ENCODE measurements at regions not wholly inside any gene's neighbourhood (a gene's known extent, or its start where the extent isn't known, plus 50 kb on each side); places are given as distances from the start of the nearest gene placed in this dataset.
A peak's percentile ranks its signal among the peaks of the same experiment; 100 is the strongest.
"Not testable (repeated sequence)": the region's sequence is repeated elsewhere in the genome, so short reads cannot be mapped to it uniquely, and the experiment has no call there.

DNA sequence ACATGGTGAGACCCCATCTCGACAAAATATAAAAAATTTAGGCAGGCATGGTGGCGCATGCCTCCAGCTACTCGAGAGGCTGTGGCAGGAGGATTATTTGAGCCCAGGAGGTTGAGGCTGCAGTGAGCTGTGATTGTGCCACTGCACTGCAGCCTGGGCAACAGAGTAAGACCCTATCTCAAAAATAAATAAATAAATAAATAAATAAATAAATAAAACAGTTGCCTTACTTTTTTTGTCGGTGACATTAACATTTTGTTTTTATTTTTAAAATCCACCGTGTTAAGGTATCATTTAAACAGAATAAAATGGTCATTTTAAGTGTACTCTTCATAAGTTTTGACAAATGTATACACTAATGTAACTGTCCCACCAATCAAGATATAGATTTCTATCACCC lies 57.0 kb downstream of the RASL11A start:
- no peak for DNase-seq (ENCODE audit: low spot score)

DNA sequence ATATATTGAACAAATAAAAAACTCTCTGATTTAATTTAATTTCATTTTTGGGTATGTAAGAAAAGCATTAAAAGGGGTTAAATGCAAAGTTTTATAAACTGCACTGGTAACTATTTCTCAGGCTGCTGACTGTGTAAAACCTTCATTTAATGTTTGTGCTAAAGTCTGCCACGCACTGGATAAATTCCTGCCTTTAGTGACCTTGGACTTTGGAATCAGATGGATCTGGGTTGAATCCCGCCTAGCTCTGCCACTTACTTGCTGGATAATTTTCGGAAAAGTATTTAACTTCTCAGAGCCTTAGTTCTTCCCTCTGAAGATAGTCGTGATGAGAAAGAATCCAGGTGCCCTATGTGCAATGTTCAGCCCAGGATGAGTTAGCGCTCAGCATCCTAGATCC lies 58.6 kb downstream of the RASL11A start:
- no peak for DNase-seq (ENCODE audit: low spot score)

DNA sequence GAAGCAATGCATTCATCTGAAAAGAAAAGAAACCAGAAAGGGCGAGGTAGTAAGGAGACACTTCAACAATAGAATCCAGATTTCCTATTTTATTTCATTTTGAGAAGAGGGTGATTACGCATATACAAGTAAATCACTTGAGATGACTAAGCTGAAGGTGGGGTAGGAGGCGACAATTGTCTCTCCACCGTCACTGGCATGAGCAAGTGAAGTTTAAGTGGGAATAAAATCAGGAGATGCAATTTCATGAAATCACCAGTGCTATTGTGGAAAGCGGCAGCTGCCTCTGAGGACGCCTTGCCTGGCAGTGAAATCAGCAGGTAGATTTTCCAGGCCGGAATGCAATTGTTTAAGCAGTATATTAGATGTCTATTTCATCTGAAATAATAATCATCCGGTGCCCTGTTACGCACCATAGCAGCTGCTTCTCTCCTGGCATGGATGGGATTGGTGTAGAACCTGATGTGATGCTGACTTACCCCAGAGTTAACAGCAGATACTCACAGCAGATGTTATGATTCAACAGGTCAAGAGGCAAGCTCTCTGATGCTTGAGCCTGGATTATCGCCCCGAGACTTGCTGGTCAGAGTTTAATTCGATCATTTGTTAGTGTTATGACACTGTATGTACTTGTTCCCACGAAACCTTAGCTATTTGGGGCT lies 64.3 kb downstream of the RASL11A start:
- DNase-seq (ENCODE audit: low spot score) = no peak

DNA sequence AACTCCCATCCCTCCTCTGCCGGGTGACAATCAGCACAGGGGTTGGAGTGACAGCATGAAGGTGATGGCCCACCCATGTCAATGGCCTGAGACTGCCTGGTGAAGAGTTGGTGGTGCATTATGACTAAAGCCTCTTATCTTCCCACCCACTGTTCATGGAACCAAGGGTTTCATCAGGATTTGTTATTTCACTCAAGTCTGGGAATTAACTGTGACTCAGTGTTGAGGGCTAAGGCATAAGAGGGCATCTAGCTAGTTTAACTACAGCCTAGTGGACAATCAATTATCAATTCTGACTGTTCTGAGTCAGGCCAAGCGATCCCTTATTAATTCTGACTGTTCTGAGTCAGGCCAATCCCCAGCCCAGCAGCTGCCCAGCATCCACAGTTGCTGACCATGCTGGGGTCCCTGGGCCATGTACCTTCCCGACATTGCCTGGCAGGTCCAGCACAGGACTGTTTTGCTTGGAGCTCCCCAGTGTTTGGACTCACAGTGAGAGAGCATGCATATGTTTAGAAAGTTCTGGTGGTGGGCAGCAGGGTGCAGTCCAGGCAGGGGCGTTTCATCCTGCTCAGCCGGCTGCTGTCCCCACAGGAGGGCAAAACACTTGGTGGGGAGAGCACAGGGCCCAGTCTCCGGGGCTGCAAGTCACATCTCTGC lies 65.5 kb downstream of the RASL11A start:
- no peak for DNase-seq (ENCODE audit: low spot score)

DNA sequence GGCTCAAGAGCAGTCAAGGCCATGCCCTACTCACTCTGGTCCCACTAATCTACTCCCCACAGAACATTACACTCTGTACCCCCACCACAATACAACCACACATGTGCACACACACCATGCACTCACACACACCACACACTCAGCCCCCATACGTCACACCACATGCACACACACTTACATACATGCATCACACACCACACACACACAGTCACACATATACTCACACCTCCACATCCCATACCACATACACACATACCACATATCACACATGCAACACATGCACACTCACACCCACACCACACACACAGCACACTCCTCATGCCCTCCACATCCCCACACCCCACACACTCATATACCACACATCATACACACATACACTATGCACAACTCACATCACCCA lies 67.6 kb downstream of the RASL11A start:
- DNase-seq (ENCODE audit: low spot score) = no peak

DNA sequence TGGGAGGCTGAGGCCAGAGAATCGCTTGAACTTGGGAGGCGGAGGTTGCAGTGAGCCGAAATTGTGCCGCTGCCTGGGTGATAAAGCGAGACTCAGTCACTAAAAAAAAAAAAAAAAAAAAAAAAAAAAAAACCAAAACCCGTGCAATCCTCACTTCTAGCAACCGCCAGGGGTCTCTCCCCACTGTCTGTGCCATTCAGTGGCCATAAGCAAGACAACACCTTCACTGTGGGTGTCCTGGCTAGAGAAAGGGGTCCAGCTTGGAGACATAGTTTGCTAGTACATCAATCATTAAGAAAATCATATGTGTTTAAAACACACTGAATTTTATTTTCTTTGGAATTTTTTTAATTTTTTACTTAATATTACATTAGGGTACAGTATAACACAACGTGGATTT lies 68.2 kb downstream of the RASL11A start:
- DNase-seq (ENCODE audit: low spot score) = no peak

DNA sequence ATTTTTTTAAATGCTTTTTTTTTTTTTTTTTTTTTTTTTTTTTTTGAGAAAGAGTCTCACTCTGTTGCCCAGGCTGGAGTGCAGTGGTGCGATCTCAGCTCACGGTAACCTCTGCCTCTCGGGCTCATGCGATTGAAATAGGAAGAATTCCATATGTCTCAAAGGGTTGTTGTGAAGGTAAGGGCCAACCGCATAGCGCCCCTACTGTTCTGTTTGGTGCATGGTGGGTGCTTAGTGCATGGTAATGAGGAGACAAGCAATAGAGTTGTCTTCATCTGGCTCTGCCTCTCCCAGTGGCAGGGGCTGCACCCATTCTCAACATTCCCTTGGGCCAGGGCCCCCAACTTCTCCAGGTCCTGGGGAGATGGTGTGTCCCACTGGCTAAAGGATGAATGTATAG lies 68.7 kb downstream of the RASL11A start:
- DNase-seq (ENCODE audit: low spot score) = peak; percentile 23

DNA sequence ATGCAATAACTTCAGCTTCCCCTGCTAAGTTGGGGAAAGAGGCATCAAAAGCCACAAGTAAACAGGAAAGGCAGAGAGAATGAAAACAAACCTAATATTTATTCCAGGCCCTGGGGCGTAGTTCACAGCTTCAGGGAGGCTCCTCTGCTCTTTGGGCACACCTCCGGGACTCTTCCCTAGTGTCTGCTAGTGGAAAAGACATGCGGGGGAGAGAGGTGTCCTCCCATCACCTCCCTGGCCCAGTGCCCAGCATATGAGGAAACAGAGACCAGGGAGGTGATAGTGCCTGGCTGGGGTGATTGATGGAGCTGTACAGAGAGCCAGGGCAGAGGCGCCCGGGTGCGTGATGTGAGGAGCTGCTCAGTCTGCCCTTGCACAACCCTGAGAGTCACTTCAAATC lies 71.0 kb downstream of the RASL11A start:
- no peak for DNase-seq (ENCODE audit: low spot score)

DNA sequence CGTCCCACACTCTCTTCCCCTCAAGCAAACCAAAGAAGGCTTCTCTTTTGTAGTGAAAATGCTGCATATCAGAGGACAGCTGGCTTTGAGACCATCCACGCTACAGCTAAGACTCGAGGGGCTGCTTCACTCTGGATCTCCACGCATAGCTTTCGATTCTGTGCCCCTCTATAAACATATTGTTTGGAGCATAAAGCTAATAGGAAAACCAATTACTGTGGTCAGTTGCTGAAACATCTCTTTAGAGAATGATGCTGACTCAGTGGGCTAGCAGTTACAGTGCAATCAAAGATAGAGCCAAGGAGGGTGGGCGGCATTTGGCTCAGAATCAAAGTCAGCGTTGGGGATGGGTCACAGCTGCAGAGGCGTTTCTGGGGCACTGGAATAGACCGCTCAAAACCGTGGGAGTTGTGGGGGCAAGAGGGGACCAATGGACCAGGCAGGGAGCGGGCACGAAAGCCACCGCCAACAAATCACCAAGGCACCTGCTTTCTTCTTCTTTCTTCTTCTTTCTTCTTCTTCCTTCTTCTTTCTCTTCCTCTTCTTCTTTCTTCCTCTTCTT lies 76.7 kb downstream of the RASL11A start:
- DNase-seq (ENCODE audit: low spot score) = no peak

DNA sequence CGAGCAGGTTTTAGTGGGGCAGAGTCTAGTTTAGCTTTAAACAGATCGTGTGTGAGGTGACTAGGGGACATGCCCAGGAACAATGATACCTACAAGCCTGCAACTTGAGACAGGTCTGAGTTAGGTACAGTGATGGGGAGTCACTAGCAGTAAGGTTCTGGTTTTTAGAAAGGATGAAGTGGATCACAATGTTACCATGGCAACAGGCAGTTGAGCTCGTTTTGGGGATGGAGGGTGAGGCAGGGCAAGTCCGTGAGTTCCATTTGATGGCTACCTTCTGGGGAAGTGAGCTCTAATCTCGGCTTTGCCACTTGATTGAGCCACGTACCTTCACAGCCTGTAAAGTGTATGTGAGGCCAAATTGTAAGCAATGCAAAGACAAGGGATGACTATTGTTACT lies 76.0 kb upstream of the GTF3A start:
- DNase-seq (ENCODE audit: low spot score) = no peak

DNA sequence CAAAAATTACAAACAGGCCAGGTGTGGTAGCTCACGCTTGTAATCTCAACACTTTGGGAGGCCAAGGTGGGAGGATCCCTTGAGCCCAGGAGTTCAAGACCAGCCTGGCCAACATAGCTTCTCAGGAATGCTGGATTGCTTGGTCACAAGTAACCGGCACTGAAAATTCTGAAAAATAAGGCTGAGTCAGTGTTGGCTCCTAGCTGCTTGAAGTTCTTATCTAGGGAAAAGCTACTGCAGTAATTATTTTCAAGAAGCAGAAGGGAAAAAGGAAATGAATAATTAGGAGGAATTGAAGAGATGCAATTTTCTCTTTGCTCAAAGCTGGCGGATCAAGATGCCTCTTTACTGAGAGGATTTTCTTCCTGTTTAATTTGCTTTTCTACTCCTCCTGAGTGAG lies 75.0 kb upstream of the GTF3A start:
- no peak for DNase-seq (ENCODE audit: low spot score)

DNA sequence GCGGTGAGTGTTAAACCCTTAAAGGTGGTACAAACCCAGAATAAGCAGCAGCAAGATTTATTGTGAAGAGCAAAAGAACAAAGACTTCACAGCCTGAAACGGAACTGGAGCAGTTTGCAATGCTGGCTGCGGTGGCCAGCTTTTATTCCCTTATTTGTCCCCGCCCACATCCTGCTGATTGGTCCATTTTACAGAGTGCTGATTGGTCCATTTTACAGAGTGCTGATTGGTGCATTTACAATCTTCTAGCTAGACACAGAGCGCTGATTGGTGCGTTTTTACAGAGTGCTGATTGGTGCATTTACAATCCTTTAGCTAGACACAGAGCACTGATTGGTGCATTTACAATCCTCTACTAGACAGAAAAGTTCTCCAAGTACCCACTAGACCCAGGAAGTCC lies 73.6 kb upstream of the GTF3A start:
- not testable (repeated sequence) for DNase-seq (ENCODE audit: low spot score)

DNA sequence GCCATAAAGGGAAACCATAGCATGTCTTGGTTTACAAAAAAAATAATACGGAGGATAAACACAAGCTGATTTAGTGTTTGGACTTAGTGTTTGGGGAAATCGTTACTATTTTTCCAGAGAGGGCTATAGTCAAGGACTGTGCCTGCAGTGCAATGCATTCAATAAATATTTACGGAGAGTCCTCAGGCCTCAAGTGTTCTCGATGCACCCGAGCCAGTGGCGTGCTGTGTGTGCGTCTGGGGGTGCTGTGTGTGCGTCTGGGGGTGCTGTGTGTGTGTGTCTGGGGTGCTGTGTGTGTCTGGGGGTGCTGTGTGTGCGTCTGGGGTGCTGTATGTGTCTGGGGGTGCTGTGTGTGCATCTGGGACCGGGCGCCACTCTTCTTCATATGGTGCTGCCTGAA lies 71.7 kb upstream of the GTF3A start:
- DNase-seq (ENCODE audit: low spot score) = no peak

DNA sequence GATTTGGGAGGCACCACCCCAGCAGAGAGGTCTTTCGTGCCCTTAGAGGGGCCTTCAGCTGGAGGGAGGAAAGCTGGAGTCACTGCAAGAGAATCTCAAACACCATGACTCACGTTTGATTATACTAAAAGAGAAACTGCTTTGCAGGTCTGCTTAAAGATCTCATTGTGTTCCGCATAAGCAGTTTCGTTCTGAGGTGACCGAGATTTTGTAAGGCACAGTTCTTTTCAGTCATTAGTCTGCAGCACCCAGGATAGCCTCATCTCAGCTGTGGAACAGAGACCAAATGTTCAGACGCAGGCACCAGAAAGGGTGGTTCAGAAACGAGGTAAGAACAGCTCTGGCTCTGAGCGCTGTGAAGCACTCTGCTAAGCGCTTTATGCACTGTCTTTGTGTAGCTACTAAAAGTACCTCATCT lies 71.2 kb upstream of the GTF3A start:
- DNase-seq (ENCODE audit: low spot score) = peak; percentile 53

DNA sequence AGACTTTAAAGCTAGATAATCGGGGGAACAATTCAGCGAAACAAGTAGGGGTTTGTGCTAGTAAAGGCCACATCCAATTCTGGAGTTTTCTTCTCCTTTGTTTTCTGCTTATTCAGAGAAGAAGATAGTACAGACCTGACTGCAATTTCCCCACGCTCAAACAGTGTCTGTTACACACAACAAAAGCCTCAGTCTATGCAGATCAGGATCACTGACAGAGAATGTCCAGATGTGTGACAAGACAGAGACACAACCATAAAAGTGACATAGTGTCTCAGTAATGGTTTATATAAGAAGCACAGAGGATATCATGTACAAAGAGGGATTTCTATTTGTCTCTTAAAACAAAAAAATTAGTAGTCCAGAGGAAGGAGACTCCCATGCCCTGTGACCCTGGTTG lies 70.7 kb upstream of the GTF3A start:
- DNase-seq (ENCODE audit: low spot score) = peak; percentile 91

DNA sequence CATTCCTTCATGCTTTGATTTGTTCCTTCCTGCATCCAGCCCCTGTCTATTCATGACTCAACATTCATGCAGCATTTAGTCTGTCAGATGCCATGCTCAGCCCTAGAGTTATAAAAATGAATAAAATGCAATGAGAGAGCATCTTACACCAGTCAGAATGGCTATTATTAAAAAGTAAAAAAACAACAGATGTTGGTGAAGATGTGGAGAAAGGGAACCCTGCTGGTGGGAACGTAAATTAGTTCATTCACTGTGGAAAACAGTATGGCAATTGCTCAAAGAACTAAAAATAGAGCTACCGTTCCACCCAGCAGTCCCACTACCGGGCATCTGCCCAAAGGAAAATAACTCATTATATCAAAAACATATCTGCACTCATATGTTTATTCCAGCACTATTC lies 70.0 kb upstream of the GTF3A start:
- no peak for DNase-seq (ENCODE audit: low spot score)

DNA sequence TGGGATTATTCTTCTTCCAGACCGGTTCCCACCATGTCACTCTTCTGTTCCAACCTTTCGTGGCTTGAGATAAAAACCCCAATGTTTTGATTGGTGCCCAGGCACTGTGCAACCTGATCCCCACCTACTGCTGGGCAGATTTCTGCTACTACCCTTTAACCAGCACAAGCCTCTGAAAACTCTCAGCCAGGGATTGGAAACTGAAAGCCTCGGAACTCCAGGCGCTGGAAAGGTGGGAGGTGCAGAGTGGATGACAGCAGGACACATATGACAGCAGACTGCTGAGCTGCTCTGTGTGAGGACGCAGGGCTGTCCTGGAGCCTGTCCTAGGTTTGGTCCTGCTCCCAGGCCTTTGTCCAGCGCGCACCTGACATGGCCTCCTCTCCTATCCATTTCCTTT lies 68.5 kb upstream of the GTF3A start:
- DNase-seq (ENCODE audit: low spot score) = no peak

DNA sequence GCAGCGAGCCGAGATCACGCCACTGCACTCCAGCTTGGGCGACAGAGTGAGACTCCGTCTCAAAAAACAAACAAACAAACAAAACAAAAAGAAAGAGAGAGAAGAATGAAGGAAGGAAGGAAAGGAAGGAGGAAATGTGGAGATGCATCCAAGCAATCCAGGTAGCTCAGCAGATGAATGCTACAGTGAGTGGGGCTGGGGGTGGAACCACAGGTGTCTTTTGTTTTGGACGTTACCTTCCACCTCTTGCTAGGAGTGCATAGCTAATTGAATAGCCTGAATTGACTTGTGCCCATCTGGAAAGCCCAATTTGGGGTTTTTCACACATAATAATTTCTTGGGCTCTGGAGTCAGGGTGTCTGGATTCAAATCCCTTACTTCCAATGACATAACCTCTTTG lies 66.0 kb upstream of the GTF3A start:
- no peak for DNase-seq (ENCODE audit: low spot score)

DNA sequence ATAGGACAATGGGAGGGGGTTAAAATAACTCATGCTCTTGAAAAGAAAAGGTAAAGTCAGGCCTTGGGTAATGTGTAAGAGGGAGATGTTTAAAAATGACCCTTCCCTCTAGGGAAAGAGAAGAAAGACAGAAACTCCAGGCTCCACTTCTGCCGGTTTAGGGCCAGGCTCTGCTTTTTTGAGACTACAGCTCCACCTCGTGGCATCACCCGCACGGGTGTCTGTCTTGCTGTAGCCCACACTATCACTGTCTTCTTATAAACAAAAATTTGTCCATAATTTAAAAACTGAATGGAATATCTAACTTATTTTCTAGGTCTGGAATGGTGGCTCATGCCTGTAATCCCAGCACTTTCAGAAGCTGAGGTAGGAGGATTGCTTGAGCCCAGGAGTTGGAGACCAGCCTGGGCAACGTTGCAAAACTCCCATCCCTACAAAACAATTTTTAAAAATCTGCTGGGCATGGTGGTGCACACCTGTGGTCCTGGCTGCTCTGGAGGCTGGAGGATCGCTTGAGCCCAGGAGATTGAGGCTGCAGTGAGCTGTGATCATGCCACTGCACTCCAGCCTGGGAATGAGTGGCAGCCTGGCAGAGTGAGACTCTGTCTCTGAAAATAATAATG lies 65.1 kb upstream of the GTF3A start:
- DNase-seq (ENCODE audit: low spot score) = peak; percentile 77

DNA sequence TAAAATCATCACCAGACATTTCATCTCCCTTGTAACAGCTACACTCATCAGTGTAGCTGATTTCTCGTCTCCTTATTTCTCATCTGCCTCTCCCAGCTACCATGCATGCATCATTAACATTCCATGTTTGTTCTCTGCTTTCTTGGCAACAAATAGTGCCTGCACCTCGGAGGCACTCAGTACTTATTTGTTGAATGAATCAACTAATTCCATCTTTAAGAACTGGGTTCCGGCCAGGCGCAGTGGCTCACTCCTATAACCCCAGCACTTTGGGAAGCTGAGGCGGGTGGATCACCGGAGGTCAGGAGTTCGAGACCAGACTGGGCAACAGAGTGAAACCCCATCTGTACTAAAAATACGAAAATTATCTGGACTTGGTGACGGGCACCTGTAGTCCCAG lies 63.9 kb upstream of the GTF3A start:
- DNase-seq (ENCODE audit: low spot score) = no peak

DNA sequence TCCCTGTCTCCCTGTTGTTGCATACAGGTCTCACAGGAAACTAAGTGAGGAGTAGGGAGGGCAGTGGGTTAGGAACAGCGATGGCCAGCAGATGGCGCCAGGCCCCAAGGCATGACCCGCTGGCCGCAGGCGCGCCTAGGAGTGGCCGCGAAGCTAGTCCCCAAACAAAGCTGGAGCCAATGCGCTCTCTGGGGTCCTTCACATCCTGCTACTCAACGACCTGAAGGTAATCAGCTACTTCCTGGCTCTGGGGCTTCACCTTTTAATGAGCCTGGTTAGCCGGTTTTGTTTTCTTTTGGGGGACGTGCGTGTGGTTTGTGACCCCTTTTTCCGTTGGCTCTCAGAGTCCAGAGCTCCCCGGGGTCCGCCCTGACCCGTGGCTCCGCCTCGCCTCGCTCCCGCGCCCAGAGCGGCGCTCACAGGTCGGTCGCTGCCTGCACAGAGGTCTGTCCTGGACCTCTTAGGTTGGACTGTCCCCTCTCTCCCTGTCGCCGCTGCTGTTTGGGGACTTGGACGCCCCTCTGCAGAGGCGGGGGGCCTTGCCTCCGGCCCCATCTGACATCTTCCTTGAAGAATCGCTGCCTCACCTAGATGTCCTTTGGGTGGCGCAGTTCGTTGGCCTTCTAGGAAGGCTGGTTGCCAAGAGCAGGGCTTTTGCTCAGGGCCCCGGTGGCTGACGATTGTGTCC lies 62.2 kb upstream of the GTF3A start:
- DNase-seq (ENCODE audit: low spot score) = peak; percentile 75

DNA sequence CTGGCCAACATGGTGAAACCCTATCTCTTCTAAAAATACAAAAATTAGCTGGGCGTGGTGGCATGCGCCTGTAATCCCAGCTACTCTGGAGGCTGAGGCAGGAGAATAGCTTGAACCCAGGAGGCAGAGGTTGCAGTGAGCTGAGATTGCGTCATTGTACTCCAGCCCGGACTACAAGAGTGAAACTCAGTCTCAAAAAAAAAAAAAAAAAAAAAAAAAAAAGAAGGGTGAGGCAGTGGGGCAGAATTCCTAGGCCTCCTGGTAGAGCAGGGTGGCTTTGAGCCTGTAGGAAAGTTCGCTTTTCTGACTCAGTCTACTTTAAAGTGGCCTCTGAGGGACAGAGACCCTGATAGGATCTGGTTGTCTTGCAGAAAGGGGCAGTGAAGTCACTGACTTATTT lies 60.8 kb upstream of the GTF3A start:
- DNase-seq (ENCODE audit: low spot score) = not testable (repeated sequence)

DNA sequence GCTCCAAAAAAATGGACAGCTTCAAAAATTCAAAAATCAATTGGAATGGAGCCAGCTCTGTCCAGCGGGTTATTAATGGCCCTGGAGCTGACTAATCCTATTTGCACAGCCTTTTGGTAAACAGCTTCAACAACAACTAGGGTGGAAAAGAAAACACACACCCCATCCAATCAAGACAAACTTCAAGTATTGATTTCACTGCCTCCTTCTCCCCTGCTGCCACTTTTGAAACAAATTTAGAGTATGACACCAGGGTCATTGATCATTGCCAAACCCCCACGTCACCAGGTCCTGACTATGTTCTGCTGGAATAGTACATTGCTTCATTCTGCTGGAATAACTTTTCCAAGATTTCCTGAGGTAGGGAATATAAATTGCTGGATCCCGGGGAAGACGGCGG lies 56.8 kb upstream of the GTF3A start:
- no peak for DNase-seq (ENCODE audit: low spot score)
